Heart left ventricle (tissue), 16 donors: ENCODE measurements at regions not wholly inside any gene's neighbourhood (a gene's known extent, or its start where the extent isn't known, plus 50 kb on each side); places are given as distances from the start of the nearest gene placed in this dataset.

Source experiments
- ATAC-seq, 4 donors: fragments of 200-7000 bp; cut with Tn5 transposase; one replicate each; pipeline ENCODE4 v1.9.1; 2020 to 2022; ENCODE audit warnings: moderate library complexity in 4 of 4, mild to moderate bottlenecking in 3 of 4, moderate number of reproducible peaks in 1 of 4
- DNase-seq, 5 donors: peaks; one replicate each; pipeline ENCODE4 v3.0.0-alpha.2; 2020
- H3K27ac ChIP-seq, 12 donors: fragments of 200-600 bp; sonication (generic) in 4 of 12; one replicate each; pipeline versions ENCODE4 v1.5.0 to v1.8.0; 2016 to 2022; ENCODE audit warnings: mild to moderate bottlenecking in 2 of 12
- H3K27me3 ChIP-seq, 9 donors: fragments of 200-600 bp; sonication (generic) in 2 of 9; one replicate each; pipeline versions ENCODE4 v1.5.1 to v1.8.0; 2016 to 2022; ENCODE audit warnings: mild to moderate bottlenecking in 3 of 9
- H3K36me3 ChIP-seq, 9 donors: fragments of 200-600 bp; sonication (generic) in 2 of 9; one replicate each; pipeline versions ENCODE4 v1.5.0 to v1.8.0; 2018 to 2022; ENCODE audit warnings: mild to moderate bottlenecking in 2 of 9
- H3K4me1 ChIP-seq, 12 donors: fragments of 200-600 bp; sonication (generic) in 4 of 12; one replicate each; pipeline versions ENCODE4 v1.5.0 to v1.8.0; 2016 to 2022; ENCODE audit warnings: mild to moderate bottlenecking in 3 of 12
- H3K4me3 ChIP-seq, 12 donors: fragments of 200-600 bp; sonication (generic) in 4 of 12; one replicate each; pipeline versions ENCODE4 v1.5.0 to v1.8.0; 2017 to 2022; ENCODE audit warnings: mild to moderate bottlenecking in 9 of 12, moderate library complexity in 4 of 12
- H3K9me3 ChIP-seq, 12 donors: fragments of 200-600 bp; sonication (generic) in 4 of 12; one replicate each; pipeline versions ENCODE4 v1.5.0 to v1.8.0; 2016 to 2022; ENCODE audit warnings: mild to moderate bottlenecking in 1 of 12
- CTCF ChIP-seq, 12 donors: fragments of 200-600 bp; sonication (generic) in 4 of 12; IDR thresholded peaks; one replicate each; pipeline versions ENCODE4 v1.5.0 to v1.8.0; 2018 to 2022; ENCODE audit warnings: antibody characterized with exemption in 12 of 12, mild to moderate bottlenecking in 5 of 12
- POLR2A ChIP-seq, 2 donors: fragments of 450-650 bp; IDR thresholded peaks; one replicate each; pipeline ENCODE4 v1.6.1; 2017; ENCODE audit warnings: antibody characterized with exemption in 2 of 2, mild to moderate bottlenecking in 2 of 2, moderate library complexity in 2 of 2
- WGBS, 4 donors: extraction: QIAGEN DNeasy Blood & Tissue Kit in 2 of 4; methylation state at CpG; one replicate each; pipeline versions ENCODE4 v1.1.5 to v1.1.7; 2013 to 2018; 5-methylcytosine and 5-hydroxymethylcytosine counted together
- intact Hi-C, 10 donors: fragments of 100-400 bp; cut with DNase I; formaldehyde crosslinking; loops; one replicate each; pipeline versions ENCODE4 v1.11.1 to v1.14.2; 2022
- donor health status: ischemic (EF 13 %, LVEDD 7.1; RV severe dilation, severe dysfunction).
- donor health status: healthy with polysubstance abuse.
- donor health status: DM: no; HTN: yes; CAD: no.
- donor health status: DM: no; HTN: no; CAD: no.
- donor health status: ischemic (EF 25% LVEDD 6.9; RV normal size, moderate dysfunction).
- donor health status: ischemic (EF 25% LVEDD 5.7; RV mildly dilated, moderate dysfunction).
- donor health status: healthy.
- donor health status: DM: yes; HTN: yes; CAD: no.
- donor health status: ischemic (EF 35%, LVEDD 5.7; RV mildly dilated, moderate dysfunction).
- donor health status: nonischemic (EF 11% LVEDD 7.7; RV severe dilation, severe dysfunction).
- donor health status: DM: yes; HTN: yes; CAD: no.
- donor health status: PGD.
- donor health status: ischemic (EF 29% LVEDD 5.4; RV normal size, mild dysfunction).
- donor health status: nonischemic (EF 23%, LVEDD 6.1; RV moderate dilation, normal function).

- Histone ChIP-seq H3K27me3 (peaks cover 0 to 4% (median 0%) of the 10 kb centered on the region in 9 donors), H3K4me1 (no peaks in the 10 kb centered on the region), H3K4me3 (no peak overlapping the region), H3K27ac (no peak overlapping the region), H3K9me3 (no peaks in the 10 kb centered on the region), H3K36me3 (no peaks in the 10 kb centered on the region)
- 35 to 61% (median 53%) methylated on average over 5 of the region's 5 CpGs for WGBS, 4 donors
- TF ChIP-seq POLR2A (IDR thresholded peaks at IDR 0.05) (no peak), CTCF (IDR thresholded peaks at IDR 0.05) (no peak)
- intact Hi-C loops = no loop called here
- ATAC-seq = no peak
- DNase-seq = no peak
These were observed 368.0 kb upstream of the CDH5 start for GRCh38 chr16:65998443-65998842.

GRCh38 chr16:65994291-65994690 is 372.2 kb upstream of the CDH5 start:
- TF ChIP-seq CTCF (IDR thresholded peaks at IDR 0.05) = no peak
- no peak for TF ChIP-seq POLR2A (IDR thresholded peaks at IDR 0.05)
- Histone ChIP-seq H3K4me1 (no peaks in the 10 kb centered on the region), H3K36me3 (no peaks in the 10 kb centered on the region), H3K9me3 (no peaks in the 10 kb centered on the region), H3K4me3 (no peak overlapping the region), H3K27ac (no peak overlapping the region), H3K27me3 (peaks cover 0 to 4% (median 0%) of the 10 kb centered on the region in 9 donors)
- DNase-seq (no peak), ATAC-seq (no peak)
- intact Hi-C loops = no loop called here
- WGBS, 4 donors = 42 to 87% (median 58%) methylated on average over 2 of the region's 2 CpGs

- WGBS, 4 donors = 62 to 86% (median 82%) methylated on average over 1 of the region's 1 CpG
- peaks cover 0 to 7% (median 0%) of the 10 kb centered on the region in 9 donors for H3K27me3 ChIP-seq
- H3K27ac ChIP-seq = no peak overlapping the region
- H3K9me3 ChIP-seq = no peaks in the 10 kb centered on the region
- no peak overlapping the region for H3K4me3 ChIP-seq
- no peaks in the 10 kb centered on the region for H3K36me3 ChIP-seq
- no peak for TF ChIP-seq CTCF (IDR thresholded peaks at IDR 0.05)
- no peak for TF ChIP-seq POLR2A (IDR thresholded peaks at IDR 0.05)
- intact Hi-C loops = no loop called here
- ATAC-seq (no peak), DNase-seq (no peak)
- no peaks in the 10 kb centered on the region for H3K4me1 ChIP-seq
These were observed 375.3 kb upstream of the CDH5 start for GRCh38 chr16:65991149-65991701.

GRCh38 chr16:65989861-65990604 is 376.5 kb upstream of the CDH5 start:
- TF ChIP-seq POLR2A (IDR thresholded peaks at IDR 0.05) = no peak
- TF ChIP-seq CTCF (IDR thresholded peaks at IDR 0.05) = no peak
- no peaks in the 10 kb centered on the region for H3K36me3 ChIP-seq
- no peak overlapping the region for H3K4me3 ChIP-seq
- WGBS, 4 donors = 50 to 79% (median 59%) methylated on average over 5 of the region's 5 CpGs
- ATAC-seq (no peak), DNase-seq (no peak)
- no peaks in the 10 kb centered on the region for H3K9me3 ChIP-seq
- peaks cover 0 to 9% (median 4%) of the 10 kb centered on the region in 9 donors for H3K27me3 ChIP-seq
- no peaks in the 10 kb centered on the region for H3K4me1 ChIP-seq
- H3K27ac ChIP-seq = no peak overlapping the region
- intact Hi-C loops = no loop called here
